H1 (cell line): ENCODE measurements at regions not wholly inside any gene's neighbourhood (a gene's known extent, or its start where the extent isn't known, plus 50 kb on each side); places are given as distances from the start of the nearest gene placed in this dataset.

Experiments
- CTCF ChIA-PET: fragments of 300-600 bp; sonication (Branson Sonifier 250); formaldehyde crosslinking; loops from one replicate; lab custom pipeline; 2021; ENCODE audit not compliant: partially characterized antibody; lab: Charles Lee
- POLR2A ChIA-PET: fragments of 300-600 bp; sonication (Branson Sonifier 250); formaldehyde crosslinking; loops from one replicate; lab custom pipeline; 2021; ENCODE audit warnings: inconsistent platforms; ENCODE audit not compliant: partially characterized antibody; lab: Charles Lee
- DNase-seq, 2 experiments: peaks; one replicate each; pipeline versions ENCODE4 v3.0.0 to v3.0.0-alpha.2; 2010 to 2022; ENCODE audit warnings: low spot score in 2 of 2, low read depth in 1 of 2, mixed read lengths in 1 of 2
- FAIRE-seq: peaks from 2 replicates; lab custom pipeline; 2011; peaks lifted over from hg19 to GRCh38; lab: Jason Lieb, UNC
- H2AFZ ChIP-seq: 2 replicates; pipeline ENCODE4 v1.8.1; 2012; ENCODE audit warnings: low read length, inconsistent platforms
- H2AK5ac ChIP-seq: 2 replicates; pipeline ENCODE4 v1.6.1; 2013; ENCODE audit warnings: low read depth, low read length
- H2BK120ac ChIP-seq: replicated peaks from 2 replicates; pipeline ENCODE3; 2013; ENCODE audit warnings: low read depth, low read length, inconsistent platforms
- H2BK12ac ChIP-seq: 2 replicates; pipeline ENCODE4 v1.6.1; 2013; ENCODE audit warnings: low read depth, low read length
- H2BK15ac ChIP-seq: 2 replicates; pipeline ENCODE4 v1.6.1; 2013; ENCODE audit warnings: low read length
- H2BK20ac ChIP-seq: 2 replicates; pipeline ENCODE4 v1.6.1; 2013; ENCODE audit warnings: low read length
- H2BK5ac ChIP-seq: 2 replicates; pipeline ENCODE4 v1.6.1; 2013; ENCODE audit warnings: low read depth, low read length
- H3K14ac ChIP-seq: 2 replicates; pipeline ENCODE4 v1.6.1; 2013; ENCODE audit warnings: inconsistent platforms; ENCODE audit not compliant: insufficient read length
- H3K18ac ChIP-seq: 2 replicates; pipeline ENCODE4 v1.6.1; 2013; ENCODE audit warnings: low read length; ENCODE audit errors: extremely low read depth
- H3K23ac ChIP-seq: 2 replicates; pipeline ENCODE4 v1.6.1; 2013; ENCODE audit warnings: inconsistent platforms; ENCODE audit not compliant: insufficient read length
- H3K23me2 ChIP-seq: 2 replicates; pipeline ENCODE4 v1.6.1; 2013; ENCODE audit warnings: low read depth, low read length
- H3K27ac ChIP-seq: 2 replicates; pipeline ENCODE4 v1.6.1; 2011; ENCODE audit warnings: low read depth, low read length, inconsistent platforms
- H3K27me3 ChIP-seq, 4 experiments: replicated peaks in 1 of 4; 1 replicate in 1 of 4; 2 replicates in 3 of 4; pipeline versions ENCODE4 v1.6.1 to v1.8.1; 2011 to 2013; ENCODE audit warnings: low read length in 3 of 4, mild to moderate bottlenecking in 3 of 4, inconsistent platforms in 2 of 4, mixed read lengths in 2 of 4, moderate library complexity in 1 of 4; ENCODE audit not compliant: control insufficient read depth in 3 of 4, insufficient read depth in 3 of 4; ENCODE audit errors: extremely low read depth in 1 of 4
- H3K36me3 ChIP-seq, 4 experiments: 2 replicates each; pipeline versions ENCODE4 v1.6.1 to v1.8.1; 2011 to 2013; ENCODE audit warnings: mild to moderate bottlenecking in 4 of 4, low read length in 3 of 4, moderate library complexity in 2 of 4, control low read depth in 1 of 4, inconsistent platforms in 1 of 4; ENCODE audit not compliant: insufficient read depth in 4 of 4, control insufficient read depth in 2 of 4
- H3K4ac ChIP-seq: replicated peaks from 2 replicates; pipeline ENCODE3; 2013; ENCODE audit warnings: low read length, low read depth, mixed read lengths, inconsistent platforms; ENCODE audit not compliant: insufficient read length
- H3K4me1 ChIP-seq, 4 experiments: replicated peaks in 1 of 4; 1 replicate in 1 of 4; 2 replicates in 3 of 4; pipeline versions ENCODE4 v1.6.1 to v1.8.1; 2011 to 2013; ENCODE audit warnings: low read length in 3 of 4, inconsistent platforms in 2 of 4, mixed read lengths in 1 of 4; ENCODE audit not compliant: insufficient read depth in 4 of 4, control insufficient read depth in 3 of 4
- H3K4me2 ChIP-seq, 2 experiments: 2 replicates each; pipeline versions ENCODE4 v1.6.1 to v1.8.1; 2011 to 2013; ENCODE audit warnings: low read depth in 2 of 2, low read length in 2 of 2, control low read depth in 1 of 2, inconsistent platforms in 1 of 2, mild to moderate bottlenecking in 1 of 2; ENCODE audit not compliant: insufficient read depth in 1 of 2
- H3K4me3 ChIP-seq, 4 experiments: fragments of 200-600, 300-600 bp in 1 of 4; sonication (generic), shearing (Covaris generic), sonication (Bioruptor Twin) in 1 of 4; 2 replicates each; pipeline versions ENCODE4 v1.5.1 to v1.8.1; 2011 to 2016; ENCODE audit warnings: low read length in 4 of 4, low read depth in 3 of 4, control low read depth in 2 of 4, inconsistent platforms in 2 of 4, mild to moderate bottlenecking in 2 of 4, mixed read lengths in 1 of 4, moderate library complexity in 1 of 4; ENCODE audit not compliant: insufficient read depth in 2 of 4; ENCODE audit errors: extremely low read depth in 1 of 4
- H3K56ac ChIP-seq: replicated peaks from 2 replicates; pipeline ENCODE3; 2013; ENCODE audit warnings: low read depth, mild to moderate bottlenecking, mixed read lengths, low read length, inconsistent platforms; ENCODE audit not compliant: insufficient read length
- H3K79me1 ChIP-seq: 2 replicates; pipeline ENCODE4 v1.6.1; 2013; ENCODE audit warnings: low read depth, low read length, control low read depth
- H3K79me2 ChIP-seq, 2 experiments: 2 replicates each; pipeline versions ENCODE4 v1.6.1 to v1.8.1; 2012 to 2013; ENCODE audit warnings: low read length in 2 of 2, mild to moderate bottlenecking in 2 of 2, inconsistent platforms in 1 of 2; ENCODE audit not compliant: insufficient read depth in 2 of 2, control insufficient read depth in 1 of 2
- H3K9ac ChIP-seq, 4 experiments: replicated peaks in 1 of 4; 1 replicate in 1 of 4; 2 replicates in 3 of 4; pipeline versions ENCODE4 v1.6.1 to v1.8.1; 2011 to 2013; ENCODE audit warnings: low read depth in 3 of 4, low read length in 3 of 4, control low read depth in 2 of 4, mild to moderate bottlenecking in 2 of 4, moderate library complexity in 2 of 4, inconsistent platforms in 1 of 4; ENCODE audit errors: extremely low read depth in 1 of 4
- H3K9me3 ChIP-seq, 2 experiments: 2 replicates each; pipeline versions ENCODE4 v1.6.1 to v1.8.1; 2012 to 2013; ENCODE audit warnings: mild to moderate bottlenecking in 2 of 2, moderate library complexity in 2 of 2, control low read depth in 1 of 2, inconsistent platforms in 1 of 2, low read depth in 1 of 2, low read length in 1 of 2, mixed read lengths in 1 of 2; ENCODE audit not compliant: insufficient read depth in 2 of 2
- H4K20me1 ChIP-seq, 2 experiments: replicated peaks in 1 of 2; 2 replicates each; pipeline versions ENCODE3 to v1.8.1; 2011 to 2013; ENCODE audit warnings: inconsistent platforms in 2 of 2, low read length in 2 of 2, mild to moderate bottlenecking in 1 of 2; ENCODE audit not compliant: insufficient read depth in 2 of 2, control insufficient read depth in 1 of 2
- H4K5ac ChIP-seq: 2 replicates; pipeline ENCODE4 v1.6.1; 2013; ENCODE audit warnings: low read length, low read depth, mixed read lengths, inconsistent platforms; ENCODE audit not compliant: insufficient read length
- H4K8ac ChIP-seq: 2 replicates; pipeline ENCODE4 v1.8.0; 2013; ENCODE audit warnings: mild to moderate bottlenecking, moderate library complexity, low read length, inconsistent platforms; ENCODE audit not compliant: insufficient read depth; ENCODE audit errors: extremely low read depth
- H4K91ac ChIP-seq: replicated peaks from 2 replicates; pipeline ENCODE3; 2013; ENCODE audit warnings: low read length, mixed read lengths, inconsistent platforms; ENCODE audit not compliant: insufficient read length
- BRCA1 ChIP-seq: IDR thresholded peaks from 2 replicates; pipeline ENCODE4 v1.6.1; 2012; ENCODE audit warnings: low read depth, low read length, improper control_type of control experiment
- CHD2 ChIP-seq: IDR thresholded peaks from 2 replicates; pipeline ENCODE4 v1.6.1; 2012; ENCODE audit warnings: low read length, improper control_type of control experiment
- MAX ChIP-seq: IDR thresholded peaks from 2 replicates; pipeline ENCODE4 v1.6.1; 2012; ENCODE audit warnings: inconsistent platforms
- PHF8 ChIP-seq: fragments of 200-600 bp; sonication (generic); conservative IDR thresholded peaks from 2 replicates; pipeline ENCODE4 v1.7.1; 2012; ENCODE audit warnings: low read depth, mild to moderate bottlenecking, inconsistent platforms, low read length, moderate library complexity
- RFX5 ChIP-seq: IDR thresholded peaks from 2 replicates; pipeline ENCODE4 v1.6.1; 2011; ENCODE audit warnings: low read depth, low read length, improper control_type of control experiment, borderline replicate concordance
- RNF2 ChIP-seq: fragments of 200-900, 300-1000 bp; sonication (generic); IDR thresholded peaks from 2 replicates; pipeline ENCODE4 v1.7.1; 2016; ENCODE audit warnings: borderline replicate concordance, low read depth, mild to moderate bottlenecking, antibody characterized with exemption, low read length; ENCODE audit not compliant: poor library complexity, severe bottlenecking; ENCODE audit errors: missing control alignments
- YY1 ChIP-seq: IDR thresholded peaks from 2 replicates; pipeline ENCODE4 v1.6.1; 2011; ENCODE audit warnings: low read depth, mild to moderate bottlenecking, low read length
- WGBS, 2 experiments: shearing (Covaris generic) in 1 of 2; methylation state at CpG; one replicate each; pipeline versions ENCODE4 v1.1.6 to v1.1.7; 2013 to 2015; ENCODE audit warnings: low lambda C conversion rate in 2 of 2, mixed read lengths in 2 of 2, inconsistent platforms in 1 of 2, low coverage in 1 of 2, missing lambda C conversion rate in 1 of 2; ENCODE audit not compliant: insufficient replicate concordance in 2 of 2, insufficient coverage in 1 of 2, insufficient read length in 1 of 2; ENCODE audit errors: extremely low coverage in 1 of 2, missing lambda C conversion rate in 1 of 2; 5-methylcytosine and 5-hydroxymethylcytosine counted together

GRCh38 chr7:33745934-33746333 lies 159.4 kb upstream of the BMPER start:
- Histone ChIP-seq H3K4me2 (no peak overlapping the region), H4K20me1 (no peaks in the 10 kb centered on the region), H4K8ac (no peak overlapping the region), H2BK12ac (no peak overlapping the region), H2BK15ac (no peak overlapping the region), H3K23ac (no peak overlapping the region), H3K79me2 (no peaks in the 10 kb centered on the region), H3K27ac (no peak overlapping the region), H3K4ac (no peak overlapping the region), H3K18ac (no peak overlapping the region), H3K4me3 (no peak overlapping the region), H3K9me3 (no peaks in the 10 kb centered on the region), H3K27me3 (no peaks in the 10 kb centered on the region), H3K79me1 (peaks cover 3% of the 10 kb centered on the region; the same call in 1 of the 2 replicates), H3K56ac (no peak overlapping the region), H2BK5ac (no peak overlapping the region), H3K23me2 (no peaks in the 10 kb centered on the region; the same call in 1 of the 2 replicates), H2AK5ac (no peak overlapping the region), H3K9ac (no peak overlapping the region), H2AFZ (no peak overlapping the region), H3K14ac (no peak overlapping the region), H4K5ac (no peak overlapping the region), H2BK20ac (no peak overlapping the region), H3K36me3 (no peaks in the 10 kb centered on the region), H3K4me1 (peaks cover 0 to 5% (median 0%) of the 10 kb centered on the region in 4 experiments; a peak in 1 of 7 replicates), H4K91ac (no peak overlapping the region), H2BK120ac (no peak overlapping the region)
- 79% methylated on average over 3 of the region's 3 CpGs; no CpG with 5 or more reads in 1 of the 2 experiments for WGBS, 2 experiments
- DNase-seq (no peak), FAIRE-seq (no peak)
- POLR2A ChIA-PET: no interaction called here
- CTCF ChIA-PET: interaction anchor here (0.7 to 1.8 kb wide), 4 partner anchors 183 to 308 kb away, joined by 3 to 5 read pairs (median 4); no protein-coding TSS in a partner anchor
- no peak for TF ChIP-seq RNF2
- no peak for TF ChIP-seq CHD2
- no peak for TF ChIP-seq RFX5
- TF ChIP-seq MAX: no peak
- TF ChIP-seq BRCA1: no peak
- no peak for TF ChIP-seq PHF8
- TF ChIP-seq YY1: no peak
